SK-N-SH (cell line): ENCODE measurements at regions not wholly inside any gene's neighbourhood (a gene's known extent, or its start where the extent isn't known, plus 50 kb on each side); places are given as distances from the start of the nearest gene placed in this dataset.

Experiments used
- CTCF ChIA-PET: fragments of 300-600, 350-600 bp; formaldehyde crosslinking; extraction: SDS; loops from one replicate; lab custom pipeline; 2021; lab: Yijun Ruan, JAX
- POLR2A ChIA-PET: fragments of 350-600 bp; sonication (Branson Sonifier 250); formaldehyde crosslinking; extraction: SDS; loops from one replicate; lab custom pipeline; 2020; ENCODE audit warnings: antibody characterized with exemption, inconsistent platforms; lab: Yijun Ruan, JAX
- DNase-seq: peaks from one replicate; pipeline ENCODE4 v3.0.0; 2012
- H2AFZ ChIP-seq: fragments of 200-600 bp; sonication (generic); 2 replicates; pipeline ENCODE4 v1.8.1; 2016; ENCODE audit warnings: antibody characterized with exemption, mild to moderate bottlenecking, low read depth
- H3F3A ChIP-seq: fragments of 200-600 bp; sonication (generic); replicated peaks from 2 replicates; pipeline ENCODE3; 2016; ENCODE audit warnings: antibody characterized with exemption, mild to moderate bottlenecking; ENCODE audit not compliant: insufficient read depth
- H3K27ac ChIP-seq, 2 experiments: fragments of 200-500 bp in 1 of 2; fragments of 200-600 bp in 1 of 2; sonication (Bioruptor generic) in 1 of 2; sonication (generic), shearing (Covaris generic) in 1 of 2; 2 replicates each; pipeline versions ENCODE4 v1.5.1 to v1.6.1; 2014 to 2016; ENCODE audit warnings: low read depth in 2 of 2, inconsistent platforms in 1 of 2, low read length in 1 of 2, mild to moderate bottlenecking in 1 of 2, mixed read lengths in 1 of 2
- H3K27me3 ChIP-seq: fragments of 200-600 bp; sonication (generic), shearing (Covaris generic); 2 replicates; pipeline ENCODE4 v1.6.1; 2016; ENCODE audit warnings: mixed run types; ENCODE audit not compliant: insufficient read depth
- H3K36me3 ChIP-seq, 2 experiments: fragments of 200-500 bp in 1 of 2; fragments of 200-600 bp in 1 of 2; sonication (Bioruptor generic) in 1 of 2; sonication (generic) in 1 of 2; replicated peaks in 1 of 2; 2 replicates each; pipeline versions ENCODE3 to v1.5.1; 2014 to 2016; ENCODE audit warnings: low read length in 1 of 2, mild to moderate bottlenecking in 1 of 2; ENCODE audit not compliant: insufficient read depth in 2 of 2, control insufficient read depth in 1 of 2
- H3K4me1 ChIP-seq, 2 experiments: fragments of 200-500 bp in 1 of 2; fragments of 200-600 bp in 1 of 2; sonication (Bioruptor generic) in 1 of 2; sonication (generic), shearing (Covaris generic) in 1 of 2; 2 replicates each; pipeline versions ENCODE4 v1.5.1 to v1.6.1; 2014 to 2016; ENCODE audit warnings: low read depth in 1 of 2, low read length in 1 of 2, mixed run types in 1 of 2; ENCODE audit not compliant: insufficient read depth in 2 of 2, control insufficient read depth in 1 of 2
- H3K4me2 ChIP-seq: fragments of 200-600 bp; sonication (generic), shearing (Covaris generic); 2 replicates; pipeline ENCODE4 v1.6.1; 2017; ENCODE audit warnings: mixed run types
- H3K4me3 ChIP-seq, 2 experiments: fragments of 200-500 bp in 1 of 2; fragments of 200-600 bp in 1 of 2; sonication (Bioruptor generic) in 1 of 2; sonication (generic), shearing (Covaris generic) in 1 of 2; 2 replicates each; pipeline versions ENCODE4 v1.5.1 to v1.8.1; 2014 to 2016; ENCODE audit warnings: low read depth in 2 of 2, inconsistent platforms in 1 of 2, low read length in 1 of 2, mild to moderate bottlenecking in 1 of 2, mixed read lengths in 1 of 2, moderate library complexity in 1 of 2
- H3K79me2 ChIP-seq: fragments of 200-600 bp; sonication (generic); 2 replicates; pipeline ENCODE4 v1.8.1; 2017; ENCODE audit warnings: mild to moderate bottlenecking; ENCODE audit not compliant: insufficient read depth
- H3K9ac ChIP-seq: fragments of 200-600 bp; sonication (generic); 2 replicates; pipeline ENCODE4 v1.6.1; 2017; ENCODE audit warnings: mixed run types
- H3K9me2 ChIP-seq: fragments of 200-600 bp; sonication (generic); 2 replicates; pipeline ENCODE4 v1.6.1; 2017; ENCODE audit warnings: mixed run types
- H3K9me3 ChIP-seq: fragments of 200-600 bp; sonication (generic); 2 replicates; pipeline ENCODE4 v1.6.1; 2017; ENCODE audit warnings: mixed run types, mild to moderate bottlenecking, moderate library complexity
- H4K20me1 ChIP-seq: fragments of 200-600 bp; sonication (generic); 2 replicates; pipeline ENCODE4 v1.6.1; 2017; ENCODE audit warnings: mild to moderate bottlenecking, mixed run types; ENCODE audit not compliant: insufficient read depth
- EP300 ChIP-seq, 2 experiments: IDR thresholded peaks; 2 replicates each; pipeline versions ENCODE4 v1.4.0 to v1.6.1; 2012; ENCODE audit warnings: borderline replicate concordance in 1 of 2, low read depth in 1 of 2, low read length in 1 of 2
- EZH2phosphoT487 ChIP-seq: fragments of 200-600 bp; sonication (generic); IDR thresholded peaks from 2 replicates; pipeline ENCODE4 v1.6.1; 2017; ENCODE audit warnings: low read depth, mixed run types, mild to moderate bottlenecking, antibody characterized with exemption, moderate library complexity, borderline replicate concordance
- FOSL2 ChIP-seq: IDR thresholded peaks from 2 replicates; pipeline ENCODE4 v1.4.0; 2012; ENCODE audit warnings: low read depth, mild to moderate bottlenecking, moderate library complexity, borderline replicate concordance
- FOXM1 ChIP-seq: IDR thresholded peaks from 2 replicates; pipeline ENCODE4 v1.4.0; 2012; ENCODE audit warnings: low read depth, mild to moderate bottlenecking
- GABPA ChIP-seq: IDR thresholded peaks from 2 replicates; pipeline ENCODE4 v1.4.0; 2012; ENCODE audit warnings: low read depth, mild to moderate bottlenecking
- GATA2 ChIP-seq: sonication (generic); formaldehyde crosslinking; IDR thresholded peaks from 2 replicates; pipeline ENCODE4 v1.5.0; 2020; ENCODE audit warnings: mild to moderate bottlenecking, missing genetic modification reagents
- MEF2A ChIP-seq: IDR thresholded peaks from 2 replicates; pipeline ENCODE4 v1.4.0; 2012; ENCODE audit warnings: low read depth, borderline replicate concordance
- MXI1 ChIP-seq: IDR thresholded peaks from 2 replicates; pipeline ENCODE4 v1.6.1; 2012; ENCODE audit warnings: mild to moderate bottlenecking, low read depth, low read length, improper control_type of control experiment
- NFIC ChIP-seq: IDR thresholded peaks from 2 replicates; pipeline ENCODE4 v1.4.0; 2012; ENCODE audit warnings: borderline replicate concordance
- NRF1 ChIP-seq: IDR thresholded peaks from 2 replicates; pipeline ENCODE4 v1.6.1; 2012; ENCODE audit warnings: low read depth, mild to moderate bottlenecking, low read length
- RAD21 ChIP-seq: IDR thresholded peaks from 2 replicates; pipeline ENCODE4 v1.6.1; 2012; ENCODE audit warnings: mild to moderate bottlenecking, low read length
- RFX5 ChIP-seq: IDR thresholded peaks from 2 replicates; pipeline ENCODE4 v1.6.1; 2012; ENCODE audit warnings: mild to moderate bottlenecking, improper control_type of control experiment, low read length
- SIN3A ChIP-seq: IDR thresholded peaks from 2 replicates; pipeline ENCODE4 v1.6.1; 2012; ENCODE audit warnings: low read depth, mild to moderate bottlenecking, low read length, moderate library complexity, borderline replicate concordance
- TAF1 ChIP-seq: IDR thresholded peaks from 2 replicates; pipeline ENCODE4 v1.6.1; 2012; ENCODE audit warnings: low read depth, mild to moderate bottlenecking, low read length, moderate library complexity, borderline replicate concordance
- TCF12 ChIP-seq: IDR thresholded peaks from 2 replicates; pipeline ENCODE4 v1.4.0; 2012
- YY1 ChIP-seq: IDR thresholded peaks from 2 replicates; pipeline ENCODE4 v1.4.0; 2012; ENCODE audit warnings: low read depth, mild to moderate bottlenecking
- WGBS: methylation state at CpG from one replicate; pipeline ENCODE4 v1.1.6; 2017; ENCODE audit warnings: low lambda C conversion rate; 5-methylcytosine and 5-hydroxymethylcytosine counted together
- TF ChIP-seq, protein P1 (sequence below): fragments of 150-350 bp; IDR thresholded peaks from 2 replicates; pipeline ENCODE4 v1.6.1; 2017; ENCODE audit warnings: antibody characterized with exemption, low read length, low read depth, borderline replicate concordance
- TF ChIP-seq, protein P2 (sequence below): IDR thresholded peaks from 2 replicates; pipeline ENCODE4 v1.4.0; 2012; ENCODE audit warnings: low read depth
- TF ChIP-seq, protein P3 (sequence below): IDR thresholded peaks from 2 replicates; pipeline ENCODE4 v1.4.0; 2012; ENCODE audit warnings: low read depth, borderline replicate concordance

DNA sequence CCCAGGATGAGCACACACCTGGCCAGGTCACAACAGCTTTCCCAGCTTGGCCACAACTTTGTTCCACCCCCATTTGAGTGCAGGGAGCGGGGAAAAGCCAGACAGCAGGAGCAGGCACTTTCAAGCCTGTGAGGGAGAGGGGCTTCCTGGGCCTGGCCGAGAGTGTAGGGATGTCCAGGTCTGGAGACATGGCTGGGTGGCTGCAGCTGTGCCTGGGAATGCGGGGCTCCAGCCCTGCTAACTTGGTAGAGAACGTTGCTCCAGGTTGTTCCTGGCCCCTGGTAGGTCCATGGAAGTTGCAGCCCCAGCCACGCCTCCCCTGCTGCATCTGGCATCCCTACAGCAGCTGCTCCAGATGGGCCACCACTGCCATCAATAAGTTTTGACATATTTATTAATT, 738.5 kb downstream of the SLC6A15 start:
- WGBS: 60% methylated on average over 2 of the region's 5 CpGs
- H3K4me2 ChIP-seq: no peak overlapping the region
- H3K27ac ChIP-seq: no peak overlapping the region
- no peaks in the 10 kb centered on the region for H3F3A ChIP-seq
- no peaks in the 10 kb centered on the region for H3K79me2 ChIP-seq
- no peaks in the 10 kb centered on the region for H3K9me3 ChIP-seq
- no peak overlapping the region; a peak in 1 of 4 replicates for H3K4me3 ChIP-seq
- ChIA-PET CTCF (no interaction called here), POLR2A (no interaction called here)
- TF ChIP-seq RFX5 (no peak), EP300 (IDR thresholded peaks at IDR 0.05; ENCODE audit: borderline replicate concordance in 1 of 2, low read depth in 1 of 2, low read length in 1 of 2) (no peak), SIN3A (no peak)
- TF ChIP-seq, protein P1, sequence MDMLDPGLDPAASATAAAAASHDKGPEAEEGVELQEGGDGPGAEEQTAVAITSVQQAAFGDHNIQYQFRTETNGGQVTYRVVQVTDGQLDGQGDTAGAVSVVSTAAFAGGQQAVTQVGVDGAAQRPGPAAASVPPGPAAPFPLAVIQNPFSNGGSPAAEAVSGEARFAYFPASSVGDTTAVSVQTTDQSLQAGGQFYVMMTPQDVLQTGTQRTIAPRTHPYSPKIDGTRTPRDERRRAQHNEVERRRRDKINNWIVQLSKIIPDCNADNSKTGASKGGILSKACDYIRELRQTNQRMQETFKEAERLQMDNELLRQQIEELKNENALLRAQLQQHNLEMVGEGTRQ: no peak
- no peak overlapping the region for H2AFZ ChIP-seq
- H3K4me1 ChIP-seq: no peaks in the 10 kb centered on the region; a peak in 1 of 4 replicates
- H3K9ac ChIP-seq: no peak overlapping the region
- no peaks in the 10 kb centered on the region for H3K36me3 ChIP-seq
- DNase-seq: no peak
- 0 out of 2 replicates have a peak, but pooled peaks cover 2% of the 10 kb centered on the region for H3K9me2 ChIP-seq
- no peaks in the 10 kb centered on the region for H3K27me3 ChIP-seq
- no peaks in the 10 kb centered on the region for H4K20me1 ChIP-seq

DNA sequence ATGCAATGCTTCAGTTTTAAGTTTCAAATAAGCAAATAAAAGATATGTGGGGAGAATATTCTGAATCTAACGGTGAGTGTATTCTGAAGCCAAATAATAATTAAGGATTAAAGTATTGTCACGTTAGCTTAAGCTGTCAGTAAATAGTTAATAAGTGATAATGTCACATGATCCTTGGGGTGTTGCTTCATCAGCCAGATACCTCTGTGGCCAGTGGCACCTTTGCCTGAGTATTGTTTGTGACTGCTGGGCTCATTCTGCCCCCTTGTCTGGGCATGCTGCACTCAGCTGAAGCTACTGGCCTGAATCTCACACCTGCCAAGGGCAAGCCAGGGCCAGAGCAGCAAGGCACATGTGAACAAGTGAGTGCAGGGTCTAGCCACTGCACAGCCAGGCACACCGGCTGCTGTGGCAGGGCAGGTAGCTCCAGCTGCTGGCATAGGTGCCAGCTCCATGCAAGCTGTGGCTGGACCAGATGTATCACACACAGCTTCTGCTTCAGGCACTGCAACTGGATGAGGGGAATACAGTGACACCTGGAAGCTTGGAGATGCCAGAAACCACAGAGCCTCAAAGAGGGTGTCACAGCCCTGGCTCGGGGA, 739.7 kb downstream of the SLC6A15 start:
- H3K36me3 ChIP-seq: no peaks in the 10 kb centered on the region
- ChIA-PET CTCF (no interaction called here), POLR2A (no interaction called here)
- H2AFZ ChIP-seq: no peak overlapping the region
- no peaks in the 10 kb centered on the region for H3K79me2 ChIP-seq
- no peak for DNase-seq
- no peaks in the 10 kb centered on the region; a peak in 1 of 4 replicates for H3K4me1 ChIP-seq
- H3K9me3 ChIP-seq: no peaks in the 10 kb centered on the region
- 0 out of 2 replicates have a peak, but pooled peaks cover 3% of the 10 kb centered on the region for H3K9me2 ChIP-seq
- H3K4me3 ChIP-seq: no peak overlapping the region
- H3K27me3 ChIP-seq: no peaks in the 10 kb centered on the region
- H3K27ac ChIP-seq: no peak overlapping the region
- H4K20me1 ChIP-seq: no peaks in the 10 kb centered on the region
- TF ChIP-seq TCF12 (no peak), GABPA (no peak), FOXM1 (no peak), MEF2A (no peak), EZH2phosphoT487 (no peak), EP300 (IDR thresholded peaks at IDR 0.05; ENCODE audit: borderline replicate concordance in 1 of 2, low read depth in 1 of 2, low read length in 1 of 2) (no peak), SIN3A (no peak), GATA2 (CRISPR knock-in tag) (no peak), TAF1 (no peak), YY1 (no peak), NRF1 (no peak), MXI1 (no peak), RAD21 (no peak), NFIC (no peak), FOSL2 (no peak)
- TF ChIP-seq, protein P2, sequence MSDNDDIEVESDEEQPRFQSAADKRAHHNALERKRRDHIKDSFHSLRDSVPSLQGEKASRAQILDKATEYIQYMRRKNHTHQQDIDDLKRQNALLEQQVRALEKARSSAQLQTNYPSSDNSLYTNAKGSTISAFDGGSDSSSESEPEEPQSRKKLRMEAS: no peak
- TF ChIP-seq, protein P1: no peak
- TF ChIP-seq, protein P3, sequence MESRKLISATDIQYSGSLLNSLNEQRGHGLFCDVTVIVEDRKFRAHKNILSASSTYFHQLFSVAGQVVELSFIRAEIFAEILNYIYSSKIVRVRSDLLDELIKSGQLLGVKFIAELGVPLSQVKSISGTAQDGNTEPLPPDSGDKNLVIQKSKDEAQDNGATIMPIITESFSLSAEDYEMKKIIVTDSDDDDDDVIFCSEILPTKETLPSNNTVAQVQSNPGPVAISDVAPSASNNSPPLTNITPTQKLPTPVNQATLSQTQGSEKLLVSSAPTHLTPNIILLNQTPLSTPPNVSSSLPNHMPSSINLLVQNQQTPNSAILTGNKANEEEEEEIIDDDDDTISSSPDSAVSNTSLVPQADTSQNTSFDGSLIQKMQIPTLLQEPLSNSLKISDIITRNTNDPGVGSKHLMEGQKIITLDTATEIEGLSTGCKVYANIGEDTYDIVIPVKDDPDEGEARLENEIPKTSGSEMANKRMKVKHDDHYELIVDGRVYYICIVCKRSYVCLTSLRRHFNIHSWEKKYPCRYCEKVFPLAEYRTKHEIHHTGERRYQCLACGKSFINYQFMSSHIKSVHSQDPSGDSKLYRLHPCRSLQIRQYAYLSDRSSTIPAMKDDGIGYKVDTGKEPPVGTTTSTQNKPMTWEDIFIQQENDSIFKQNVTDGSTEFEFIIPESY: no peak
- 65% methylated on average over 2 of the region's 4 CpGs for WGBS
- no peak overlapping the region for H3K9ac ChIP-seq
- H3K4me2 ChIP-seq: no peak overlapping the region
- H3F3A ChIP-seq: no peaks in the 10 kb centered on the region
